D341Med (cell line): ENCODE measurements at regions not wholly inside any gene's neighbourhood (a gene's known extent, or its start where the extent isn't known, plus 50 kb on each side); places are given as distances from the start of the nearest gene placed in this dataset.

Source experiments
- DNase-seq: peaks from one replicate; pipeline ENCODE4 v3.0.0; 2012; ENCODE audit warnings: low spot score

DNA sequence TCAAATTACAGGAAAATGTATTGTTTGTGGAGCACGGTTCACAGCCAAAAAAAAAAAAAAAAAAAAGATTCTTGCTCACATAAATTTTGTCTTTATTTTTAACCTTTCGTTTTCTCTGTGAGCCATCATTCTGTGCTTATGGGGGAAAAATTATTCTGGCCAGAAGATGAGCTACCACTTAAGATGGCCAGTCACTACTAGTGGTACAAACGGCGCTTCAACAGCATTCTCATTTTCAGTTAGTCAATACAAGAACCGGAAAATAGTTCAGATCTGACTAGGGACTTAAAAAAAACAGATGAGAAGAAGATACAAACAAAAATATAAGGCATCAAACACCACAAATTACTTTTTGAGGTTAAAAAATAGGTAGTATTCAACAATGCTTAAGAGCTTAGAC is 158.6 kb upstream of the CNTN5 start:
- DNase-seq = no peak

DNA sequence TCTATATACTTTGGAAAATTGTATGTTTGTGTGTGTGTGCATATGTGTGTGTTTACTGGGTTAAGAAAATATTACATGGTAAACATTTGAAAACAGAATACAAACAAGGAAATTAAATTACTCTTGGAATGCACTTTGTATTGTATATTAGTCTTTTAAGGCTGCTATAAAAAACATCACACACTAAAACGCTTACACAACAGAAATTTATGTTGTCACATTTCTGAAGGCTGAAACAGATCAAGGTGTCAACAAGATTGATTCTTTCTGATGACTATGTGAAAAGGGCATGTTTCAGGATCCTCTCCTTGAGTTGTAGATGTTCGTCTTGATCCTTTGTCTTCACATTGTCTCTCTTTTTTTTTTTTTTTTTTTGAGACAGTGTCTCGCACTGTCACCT is 149.1 kb upstream of the CNTN5 start:
- DNase-seq = no peak

DNA sequence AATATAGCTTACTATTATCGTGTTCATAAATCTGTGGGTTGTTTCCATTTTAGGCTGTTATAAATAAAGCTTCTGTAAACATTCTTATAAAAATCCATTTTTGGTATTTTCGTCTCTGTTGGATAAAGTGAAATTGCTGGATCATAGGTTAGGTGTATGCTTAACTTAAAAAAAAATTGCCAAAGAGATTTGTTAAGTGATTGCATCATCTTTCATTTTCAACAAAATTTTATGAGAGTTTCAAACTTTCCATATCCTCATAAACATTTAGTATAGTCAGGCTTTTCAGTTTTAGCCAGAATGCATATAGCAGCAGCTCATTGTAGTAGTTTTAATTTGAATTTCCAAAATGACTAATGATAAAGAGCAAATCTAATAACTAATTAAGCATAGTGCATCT is 146.7 kb upstream of the CNTN5 start:
- DNase-seq = no peak

DNA sequence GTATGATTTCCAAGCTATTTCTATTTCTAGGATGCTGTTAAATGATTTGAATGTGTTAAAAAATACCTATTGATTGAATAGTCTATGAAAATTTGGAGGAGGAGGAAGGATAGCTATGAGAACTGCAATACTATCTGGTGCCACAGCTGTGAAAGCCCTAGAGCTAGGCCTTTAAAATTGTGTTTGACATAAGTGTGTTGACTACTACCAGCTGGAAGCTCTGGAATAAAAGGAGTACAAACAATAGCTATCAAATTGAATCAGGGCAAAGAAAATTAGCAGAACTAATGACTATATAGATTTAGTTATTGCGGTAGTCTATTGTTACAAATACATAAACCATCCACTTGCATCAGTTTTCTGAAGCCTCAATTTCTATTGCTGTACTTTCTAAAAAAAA is 124.8 kb upstream of the CNTN5 start:
- no peak for DNase-seq

DNA sequence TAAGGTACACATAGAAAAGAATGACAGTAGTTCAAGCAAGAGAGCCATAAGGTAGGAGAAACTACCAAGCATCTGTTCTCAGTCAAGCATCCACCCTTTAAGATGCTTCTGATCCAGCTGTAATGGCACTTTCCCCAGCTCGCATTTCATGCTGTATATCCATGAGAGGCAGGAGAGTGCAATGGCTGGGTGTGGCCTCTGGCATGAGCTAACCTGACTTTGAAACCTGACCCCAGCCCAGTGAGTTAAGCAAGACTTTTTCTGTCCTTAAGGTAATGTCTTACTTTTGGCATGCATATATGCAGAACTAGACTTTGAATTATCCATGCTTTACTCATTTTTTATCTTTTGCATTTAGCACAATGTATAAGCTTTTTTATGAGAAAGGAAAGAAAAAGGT is 79.8 kb upstream of the CNTN5 start:
- peak; percentile 12 for DNase-seq

DNA sequence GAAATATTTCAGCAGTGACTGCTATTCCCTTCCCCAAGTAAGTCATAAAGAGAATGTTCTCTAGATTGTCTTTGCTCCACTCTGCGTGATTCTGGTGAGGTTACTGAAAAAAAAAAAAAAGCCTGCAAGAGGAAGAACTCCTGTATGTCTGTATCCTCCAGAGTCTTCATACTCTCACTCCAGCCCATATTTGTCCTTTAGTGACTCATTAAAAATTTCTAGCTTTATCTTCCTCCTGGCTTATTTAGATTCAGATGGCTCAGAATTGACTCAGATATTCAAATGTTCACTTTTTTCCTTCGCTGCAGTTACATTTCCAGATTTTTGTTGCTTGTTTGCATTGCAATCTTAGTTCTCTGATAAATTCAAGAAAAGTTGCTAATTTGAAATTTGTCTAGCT is 76.3 kb upstream of the CNTN5 start:
- DNase-seq = no peak

DNA sequence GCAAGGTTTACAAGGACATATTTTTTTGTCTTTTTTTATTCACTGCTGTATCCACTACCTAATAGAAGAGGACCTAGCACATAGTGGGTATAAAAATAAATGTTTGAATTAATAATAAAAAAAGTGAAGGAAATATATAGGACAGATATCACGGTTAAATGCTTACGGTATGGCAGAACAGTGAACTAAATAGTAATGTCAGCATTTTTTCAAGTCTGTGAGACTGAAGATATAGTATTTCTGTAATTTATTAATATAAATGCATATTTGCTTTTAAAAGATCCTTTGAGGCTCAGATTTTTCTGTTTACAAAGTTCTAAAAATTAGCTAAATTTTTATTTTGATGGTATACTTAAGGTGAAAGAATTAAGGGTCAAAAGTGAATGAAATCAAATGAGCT is 68.6 kb upstream of the CNTN5 start:
- DNase-seq = no peak

DNA sequence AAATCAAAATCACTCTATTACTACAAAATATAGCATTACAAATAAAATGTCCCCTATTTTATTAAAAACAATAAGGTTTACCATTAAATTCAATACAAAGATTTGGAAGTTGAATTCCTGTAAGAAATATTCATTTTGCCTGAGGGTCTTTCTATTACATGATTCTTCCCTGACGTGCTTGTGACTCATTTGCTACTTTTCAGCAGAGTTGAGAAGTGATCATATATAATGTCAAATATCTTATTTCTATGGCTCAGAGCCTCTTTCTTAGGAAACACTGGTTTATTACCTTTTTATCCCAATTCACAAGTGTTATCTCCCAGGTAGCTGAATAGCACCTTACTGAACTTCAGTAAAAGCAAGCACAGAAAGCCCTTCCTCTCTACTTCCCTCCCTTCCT is 65.2 kb upstream of the CNTN5 start:
- DNase-seq = no peak

DNA sequence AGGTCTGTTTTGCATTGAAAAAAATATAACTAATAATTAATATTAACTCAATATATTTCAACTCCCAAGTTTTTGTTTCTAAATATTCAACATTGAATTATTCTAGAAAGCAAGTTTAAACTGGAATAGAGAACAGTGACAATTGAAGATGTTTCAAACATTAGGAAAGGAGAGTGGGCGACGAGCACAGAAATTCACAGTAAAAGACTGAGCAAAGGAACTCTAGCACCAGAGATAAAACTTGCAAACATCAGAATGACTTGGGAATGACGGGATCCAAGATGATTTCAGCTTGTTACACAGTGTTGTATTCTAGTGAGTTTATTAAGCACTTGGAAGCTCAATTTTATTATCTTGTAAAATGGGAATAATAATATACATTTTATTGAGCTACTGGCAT is 56.6 kb upstream of the CNTN5 start:
- no peak for DNase-seq

DNA sequence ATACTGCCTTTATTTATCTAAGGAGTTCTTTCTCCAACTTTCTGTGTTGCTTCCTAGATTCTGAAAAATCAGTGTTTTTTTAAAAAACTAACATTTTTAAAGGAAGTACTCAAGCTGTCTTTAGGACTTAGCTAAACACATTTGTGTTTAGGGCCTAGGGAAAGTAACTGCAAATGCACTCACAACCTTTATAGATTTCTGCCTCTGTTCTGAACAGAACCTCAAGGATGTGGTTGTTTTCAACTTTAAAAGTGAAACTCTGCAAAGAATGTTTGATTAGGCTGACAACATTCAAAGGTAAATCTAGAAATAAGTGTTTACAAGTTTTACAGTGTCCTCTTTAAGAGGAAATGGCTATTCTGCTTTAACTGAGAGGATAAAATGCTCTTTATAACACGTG is 55.4 kb upstream of the CNTN5 start:
- no peak for DNase-seq

DNA sequence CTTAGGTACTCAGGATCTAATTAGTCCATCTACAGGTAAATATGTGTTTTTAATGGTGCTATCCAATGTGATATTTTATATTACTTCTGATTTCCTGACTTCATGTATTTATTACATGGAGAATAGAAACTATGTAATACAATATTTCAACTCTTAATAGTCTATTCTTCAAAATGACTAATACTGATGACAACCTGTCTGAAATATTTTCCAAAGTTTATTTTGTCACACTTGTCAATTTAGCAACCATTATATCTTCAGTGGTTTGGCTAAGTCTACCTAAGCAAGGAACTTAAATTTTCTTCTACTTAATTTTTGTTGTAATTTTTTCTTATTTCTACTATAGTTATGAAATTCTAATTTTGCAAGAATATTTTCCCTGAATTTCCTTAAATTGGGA is 55.0 kb upstream of the CNTN5 start:
- no peak for DNase-seq

DNA sequence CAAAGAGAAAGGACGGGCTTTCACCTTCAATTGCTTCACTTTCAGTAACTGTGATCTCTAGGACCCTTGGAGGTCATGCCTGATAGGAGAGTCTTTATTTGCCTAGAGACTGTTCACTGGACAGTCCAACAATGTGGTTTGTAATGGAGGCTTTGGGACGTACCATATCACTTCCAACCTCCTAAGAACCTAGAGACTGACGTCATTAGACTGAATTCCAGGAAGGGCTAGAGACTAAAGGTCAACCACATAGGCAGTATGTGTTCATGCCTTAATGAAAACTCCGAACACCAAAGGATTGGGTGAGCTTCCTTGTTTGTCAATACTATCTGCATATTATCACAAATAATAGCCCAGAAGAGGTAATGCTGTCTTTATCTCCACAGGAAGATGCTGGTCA is 53.7 kb upstream of the CNTN5 start:
- DNase-seq = no peak
